DOHH2 (cell line): ENCODE measurements at regions not wholly inside any gene's neighbourhood (a gene's known extent, or its start where the extent isn't known, plus 50 kb on each side); places are given as distances from the start of the nearest gene placed in this dataset.

Experiments
- CTCF ChIP-seq: fragments of 200-600 bp; sonication (generic); IDR thresholded peaks from one replicate; pipeline ENCODE4 v1.5.1; 2014; ENCODE audit warnings: antibody characterized with exemption, mild to moderate bottlenecking, low read depth, low read length; ENCODE audit not compliant: poor library complexity, severe bottlenecking
- EZH2phosphoT487 ChIP-seq: fragments of 200-600 bp; sonication (generic); IDR thresholded peaks from 2 replicates; pipeline ENCODE4 v1.6.1; 2017; ENCODE audit warnings: borderline replicate concordance, mild to moderate bottlenecking, antibody characterized with exemption, low read length, moderate library complexity, mixed read lengths

DNA sequence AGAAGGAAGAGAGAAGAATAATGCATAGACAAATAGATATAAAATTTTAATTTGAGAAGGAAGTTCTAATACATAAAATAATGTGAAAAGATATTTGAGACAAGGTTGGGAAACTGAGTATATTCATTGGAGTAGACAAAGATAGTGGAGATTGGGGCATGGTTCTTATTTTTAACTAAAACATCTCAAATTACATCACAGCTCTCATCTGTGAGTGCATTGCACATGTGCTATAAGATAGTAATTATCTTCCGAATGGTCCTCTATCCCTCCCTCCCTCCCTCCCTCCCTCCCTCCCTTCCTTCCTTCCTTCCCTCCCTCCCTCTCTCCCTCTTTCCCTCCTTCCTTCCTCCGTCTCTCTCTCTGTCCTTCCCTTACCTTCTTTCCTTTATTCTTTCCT lies 1104.0 kb upstream of the FLRT2 start:
- TF ChIP-seq CTCF (no peak), EZH2phosphoT487 (no peak)
